ENCODE measurements at regions not wholly inside any gene's neighbourhood (a gene's known extent, or its start where the extent isn't known, plus 50 kb on each side); places are given as distances from the start of the nearest gene placed in this dataset.
A peak's percentile ranks its signal among the peaks of the same experiment; 100 is the strongest.
"Not testable (repeated sequence)": the region's sequence is repeated elsewhere in the genome, so short reads cannot be mapped to it uniquely, and the experiment has no call there.

DNA sequence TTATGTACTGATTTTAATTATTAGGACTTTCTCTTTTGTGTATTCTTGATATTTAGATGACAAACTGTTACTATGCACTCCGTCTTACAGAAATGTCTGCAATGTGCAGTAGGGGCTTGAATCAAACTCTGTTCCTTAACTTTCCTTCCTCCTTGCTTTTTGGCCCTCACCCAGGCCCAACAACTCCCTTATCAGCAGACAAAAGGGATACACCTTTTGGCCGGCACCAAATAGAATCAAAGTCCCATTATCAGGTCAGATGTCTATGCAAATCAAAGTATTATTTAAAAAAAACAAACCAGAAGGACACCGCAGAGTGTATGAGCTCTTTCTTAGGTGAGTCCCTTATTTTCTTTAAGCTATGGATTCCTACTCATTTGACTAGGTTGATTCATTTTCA, 116.3 kb upstream of the SERPINE2 start:
- H3K36me3 ChIP-seq (ENCODE audit: control insufficient read depth in 3 of 3, insufficient read depth in 2 of 3, low read depth in 1 of 3, low read length in 3 of 3): no peaks in the 10 kb centered on the region
- peaks cover 0 to 4% of the 10 kb centered on the region in 2 donors for H3K9me3 ChIP-seq (ENCODE audit: control insufficient read depth in 2 of 2, insufficient read depth in 1 of 2, low read depth in 1 of 2, low read length in 1 of 2)
- FAIRE-seq (no peak), DNase-seq (peak in 1 of 2 donors; percentile 74)
- peaks cover 0 to 5% (median 3%) of the 10 kb centered on the region in 3 donors for H3K4me1 ChIP-seq (ENCODE audit: control insufficient read depth in 3 of 3, insufficient read depth in 2 of 3, low read depth in 1 of 3, low read length in 2 of 3)
- H3K27me3 ChIP-seq (ENCODE audit: control insufficient read depth in 3 of 3, insufficient read depth in 3 of 3, low read length in 3 of 3): no peaks in the 10 kb centered on the region
- H3K4me3 ChIP-seq (ENCODE audit: low read depth in 1 of 3, low read length in 3 of 3): no peak overlapping the region
- H3K27ac ChIP-seq (ENCODE audit: low read depth in 1 of 3, low read length in 2 of 3): no peak overlapping the region
- WGBS, 3 donors: 13 to 68% (median 31%) methylated on average over 3 of the region's 3 CpGs

DNA sequence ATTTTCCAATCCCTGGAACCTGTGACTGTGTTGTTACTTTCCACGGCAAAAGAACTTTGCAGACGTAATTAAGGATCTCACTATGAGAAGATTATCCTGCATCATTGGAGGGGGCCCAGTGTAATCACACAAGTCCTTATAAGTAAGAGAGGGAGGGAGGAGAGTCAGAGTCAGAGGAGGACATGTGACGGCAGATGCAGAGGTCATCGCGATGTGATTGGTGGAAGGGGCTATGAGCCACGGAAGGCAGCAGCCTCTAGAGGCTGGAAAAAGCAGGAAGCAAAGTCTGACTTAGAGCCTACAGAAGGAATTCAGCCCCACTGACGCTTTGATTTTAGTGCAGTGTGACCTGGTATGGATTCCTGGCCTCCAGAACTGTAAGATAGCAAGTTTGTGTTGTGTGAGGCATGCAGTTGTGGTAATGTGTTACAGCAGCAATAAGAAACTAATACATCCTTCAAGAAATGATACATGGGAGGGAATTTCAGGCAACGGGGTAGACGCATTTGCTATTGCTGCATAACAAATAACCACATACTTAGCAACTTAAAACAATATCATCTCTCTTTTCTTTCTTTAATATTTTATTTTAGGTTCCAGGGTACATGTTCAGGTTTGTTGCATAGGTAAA, 112.7 kb upstream of the SERPINE2 start:
- no peak for FAIRE-seq

DNA sequence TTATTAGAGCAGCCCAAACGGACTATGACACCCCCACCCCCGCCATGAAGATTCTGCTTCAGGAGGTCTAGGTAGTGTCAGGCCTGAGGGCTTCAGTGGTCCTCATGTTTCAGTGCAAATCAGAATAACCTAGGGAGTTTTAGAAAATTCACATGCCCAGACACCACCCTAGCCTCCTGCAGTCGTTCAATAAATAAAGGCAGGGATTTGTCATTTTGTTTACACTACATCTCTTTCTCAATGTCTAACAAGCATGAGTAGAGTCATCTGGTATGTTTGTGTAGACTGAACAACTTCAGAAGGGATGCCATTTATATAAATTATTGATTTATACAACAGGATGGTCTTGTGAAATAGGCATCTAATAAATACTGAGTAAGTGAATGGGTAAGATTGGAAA, 112.1 kb upstream of the SERPINE2 start:
- FAIRE-seq (no peak), DNase-seq (no peak)
- 65 to 76% (median 67%) methylated on average over 3 of the region's 3 CpGs for WGBS, 3 donors
- Histone ChIP-seq H3K4me3 (ENCODE audit: low read depth in 1 of 3, low read length in 3 of 3) (no peak overlapping the region), H3K4me1 (ENCODE audit: control insufficient read depth in 3 of 3, insufficient read depth in 2 of 3, low read depth in 1 of 3, low read length in 2 of 3) (peaks cover 5 to 12% (median 6%) of the 10 kb centered on the region in 3 donors), H3K27me3 (ENCODE audit: control insufficient read depth in 3 of 3, insufficient read depth in 3 of 3, low read length in 3 of 3) (no peaks in the 10 kb centered on the region), H3K27ac (ENCODE audit: low read depth in 1 of 3, low read length in 2 of 3) (no peak overlapping the region), H3K36me3 (ENCODE audit: control insufficient read depth in 3 of 3, insufficient read depth in 2 of 3, low read depth in 1 of 3, low read length in 3 of 3) (no peaks in the 10 kb centered on the region), H3K9me3 (ENCODE audit: control insufficient read depth in 2 of 2, insufficient read depth in 1 of 2, low read depth in 1 of 2, low read length in 1 of 2) (no peaks in the 10 kb centered on the region)

More for the DNA sequence above, 112.7 kb upstream of the SERPINE2 start:
- H3K36me3 ChIP-seq (ENCODE audit: control insufficient read depth in 3 of 3, insufficient read depth in 2 of 3, low read depth in 1 of 3, low read length in 3 of 3): no peaks in the 10 kb centered on the region
- H3K4me1 ChIP-seq (ENCODE audit: control insufficient read depth in 3 of 3, insufficient read depth in 2 of 3, low read depth in 1 of 3, low read length in 2 of 3): peaks cover 3 to 7% (median 3%) of the 10 kb centered on the region in 3 donors
- H3K9me3 ChIP-seq (ENCODE audit: control insufficient read depth in 2 of 2, insufficient read depth in 1 of 2, low read depth in 1 of 2, low read length in 1 of 2): no peaks in the 10 kb centered on the region
- H3K27me3 ChIP-seq (ENCODE audit: control insufficient read depth in 3 of 3, insufficient read depth in 3 of 3, low read length in 3 of 3): no peaks in the 10 kb centered on the region
- DNase-seq: no peak
- WGBS, 3 donors: 88 to 91% (median 88%) methylated on average over 9 of the region's 9 CpGs
- no peak overlapping the region for H3K27ac ChIP-seq (ENCODE audit: low read depth in 1 of 3, low read length in 2 of 3)
- no peak overlapping the region for H3K4me3 ChIP-seq (ENCODE audit: low read depth in 1 of 3, low read length in 3 of 3)

GRCh38 chr2:224148058-224148457, 109.0 kb upstream of the SERPINE2 start:
- H3K27ac ChIP-seq (ENCODE audit: low read depth in 1 of 3, low read length in 2 of 3): peak overlapping the region in 1 of 3 donors; percentile 58
- H3K36me3 ChIP-seq (ENCODE audit: control insufficient read depth in 3 of 3, insufficient read depth in 2 of 3, low read depth in 1 of 3, low read length in 3 of 3); H3K9me3 ChIP-seq (ENCODE audit: control insufficient read depth in 2 of 2, insufficient read depth in 1 of 2, low read depth in 1 of 2, low read length in 1 of 2); FAIRE-seq; H3K27me3 ChIP-seq (ENCODE audit: control insufficient read depth in 3 of 3, insufficient read depth in 3 of 3, low read length in 3 of 3); DNase-seq; H3K4me3 ChIP-seq (ENCODE audit: low read depth in 1 of 3, low read length in 3 of 3): not testable (repeated sequence)
- 85 to 95% (median 94%) methylated on average over 5 of the region's 5 CpGs for WGBS, 3 donors
- peaks cover 3 to 20% (median 6%) of the 10 kb centered on the region in 3 donors for H3K4me1 ChIP-seq (ENCODE audit: control insufficient read depth in 3 of 3, insufficient read depth in 2 of 3, low read depth in 1 of 3, low read length in 2 of 3)

GRCh38 chr2:224147174-224147573, 108.1 kb upstream of the SERPINE2 start:
- FAIRE-seq: peak; percentile 33
- H3K9me3 ChIP-seq (ENCODE audit: control insufficient read depth in 2 of 2, insufficient read depth in 1 of 2, low read depth in 1 of 2, low read length in 1 of 2): no peaks in the 10 kb centered on the region
- H3K27me3 ChIP-seq (ENCODE audit: control insufficient read depth in 3 of 3, insufficient read depth in 3 of 3, low read length in 3 of 3): no peaks in the 10 kb centered on the region
- H3K4me3 ChIP-seq (ENCODE audit: low read depth in 1 of 3, low read length in 3 of 3): no peak overlapping the region
- peak overlapping the region; percentile 68 to 91 (median 86) for H3K27ac ChIP-seq (ENCODE audit: low read depth in 1 of 3, low read length in 2 of 3)
- peak; percentile 78 to 92 for DNase-seq
- no peaks in the 10 kb centered on the region for H3K36me3 ChIP-seq (ENCODE audit: control insufficient read depth in 3 of 3, insufficient read depth in 2 of 3, low read depth in 1 of 3, low read length in 3 of 3)
- H3K4me1 ChIP-seq (ENCODE audit: control insufficient read depth in 3 of 3, insufficient read depth in 2 of 3, low read depth in 1 of 3, low read length in 2 of 3): peaks cover 3 to 20% (median 6%) of the 10 kb centered on the region in 3 donors
- WGBS, 3 donors: 53 to 79% (median 63%) methylated on average over 4 of the region's 4 CpGs

DNA sequence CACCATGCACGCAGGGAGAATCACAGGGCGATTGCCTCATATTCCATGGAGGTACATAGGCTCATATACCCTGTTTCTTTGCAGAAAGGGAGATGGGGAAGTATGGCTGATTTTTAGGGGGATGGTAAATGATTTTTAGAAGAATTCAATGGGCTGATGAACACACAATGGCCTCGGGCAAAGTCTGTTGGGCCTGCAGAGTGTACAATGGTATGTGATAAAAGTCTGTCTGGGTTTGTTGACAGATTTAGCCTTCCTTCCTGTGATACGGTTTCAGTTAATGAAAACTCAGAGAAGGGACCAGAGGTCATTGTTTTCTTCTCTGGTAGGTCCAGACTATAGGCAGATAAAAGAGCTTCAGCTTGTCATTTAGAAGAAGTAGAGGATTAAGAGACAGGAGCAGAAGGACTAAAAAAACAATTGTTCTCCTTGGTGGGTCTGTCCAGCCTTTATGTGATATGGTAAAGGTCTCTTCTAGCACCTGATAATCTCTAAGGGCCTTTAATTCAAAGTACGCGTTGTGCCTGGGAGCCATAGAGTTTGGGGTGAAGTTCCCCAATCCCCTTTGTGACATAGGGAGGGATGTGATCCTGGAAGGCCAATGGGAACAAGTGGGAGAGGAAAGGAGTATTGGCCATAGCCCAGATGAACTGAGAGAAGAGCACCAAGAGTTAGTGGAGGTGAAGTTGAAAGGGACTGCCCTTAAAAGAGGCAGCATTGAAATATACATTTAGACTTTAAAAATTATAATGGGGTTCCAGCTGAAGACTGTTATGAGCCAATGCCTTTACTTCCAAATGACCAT, 107.5 kb upstream of the SERPINE2 start:
- H3K27me3 ChIP-seq (ENCODE audit: control insufficient read depth in 3 of 3, insufficient read depth in 3 of 3, low read length in 3 of 3): no peaks in the 10 kb centered on the region
- FAIRE-seq (no peak), DNase-seq (peak; percentile 71 to 89)
- 41 to 71% (median 57%) methylated on average over 6 of the region's 6 CpGs for WGBS, 3 donors
- H3K9me3 ChIP-seq (ENCODE audit: control insufficient read depth in 2 of 2, insufficient read depth in 1 of 2, low read depth in 1 of 2, low read length in 1 of 2): no peaks in the 10 kb centered on the region
- H3K36me3 ChIP-seq (ENCODE audit: control insufficient read depth in 3 of 3, insufficient read depth in 2 of 3, low read depth in 1 of 3, low read length in 3 of 3): no peaks in the 10 kb centered on the region
- peak overlapping the region; percentile 68 to 91 (median 86) for H3K27ac ChIP-seq (ENCODE audit: low read depth in 1 of 3, low read length in 2 of 3)
- no peak overlapping the region for H3K4me3 ChIP-seq (ENCODE audit: low read depth in 1 of 3, low read length in 3 of 3)
- H3K4me1 ChIP-seq (ENCODE audit: control insufficient read depth in 3 of 3, insufficient read depth in 2 of 3, low read depth in 1 of 3, low read length in 2 of 3): peaks cover 3 to 20% (median 9%) of the 10 kb centered on the region in 3 donors

DNA sequence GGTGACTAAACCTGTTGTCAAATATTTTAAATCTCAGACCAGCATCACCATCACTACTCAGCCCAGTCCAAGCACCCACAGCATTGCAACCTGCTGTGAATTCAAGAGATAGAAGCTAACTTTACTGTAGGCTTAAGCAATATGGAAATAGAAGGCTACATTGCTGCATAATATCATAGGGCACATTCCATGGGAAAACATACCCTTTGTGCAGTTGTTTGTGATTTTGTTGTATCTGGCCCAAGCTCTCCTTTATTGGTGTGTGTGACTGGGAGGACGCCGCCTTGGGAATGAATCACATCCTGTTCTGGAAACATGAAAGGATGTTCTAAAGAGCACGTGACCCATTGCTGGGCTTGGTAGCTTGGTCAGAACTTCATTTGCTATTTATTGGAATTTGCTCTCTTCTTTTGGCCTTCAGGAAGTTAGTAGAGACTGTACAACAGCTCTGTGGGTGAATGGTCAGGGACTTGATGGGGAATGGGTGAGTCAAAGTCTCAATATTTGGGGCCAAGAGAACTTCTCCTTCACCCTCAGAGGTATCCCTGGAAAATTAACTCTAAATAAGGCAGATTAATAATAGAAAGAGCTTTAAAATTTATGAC, 106.8 kb upstream of the SERPINE2 start:
- DNase-seq (peak; percentile 76 to 91), FAIRE-seq (no peak)
- Histone ChIP-seq H3K4me1 (ENCODE audit: control insufficient read depth in 3 of 3, insufficient read depth in 2 of 3, low read depth in 1 of 3, low read length in 2 of 3) (peaks cover 3 to 20% (median 9%) of the 10 kb centered on the region in 3 donors), H3K4me3 (ENCODE audit: low read depth in 1 of 3, low read length in 3 of 3) (no peak overlapping the region), H3K27ac (ENCODE audit: low read depth in 1 of 3, low read length in 2 of 3) (peak overlapping the region; percentile 68 to 91 (median 86)), H3K36me3 (ENCODE audit: control insufficient read depth in 3 of 3, insufficient read depth in 2 of 3, low read depth in 1 of 3, low read length in 3 of 3) (no peaks in the 10 kb centered on the region), H3K9me3 (ENCODE audit: control insufficient read depth in 2 of 2, insufficient read depth in 1 of 2, low read depth in 1 of 2, low read length in 1 of 2) (no peaks in the 10 kb centered on the region), H3K27me3 (ENCODE audit: control insufficient read depth in 3 of 3, insufficient read depth in 3 of 3, low read length in 3 of 3) (no peaks in the 10 kb centered on the region)
- WGBS, 3 donors: 19 to 47% (median 42%) methylated on average over 3 of the region's 3 CpGs

DNA sequence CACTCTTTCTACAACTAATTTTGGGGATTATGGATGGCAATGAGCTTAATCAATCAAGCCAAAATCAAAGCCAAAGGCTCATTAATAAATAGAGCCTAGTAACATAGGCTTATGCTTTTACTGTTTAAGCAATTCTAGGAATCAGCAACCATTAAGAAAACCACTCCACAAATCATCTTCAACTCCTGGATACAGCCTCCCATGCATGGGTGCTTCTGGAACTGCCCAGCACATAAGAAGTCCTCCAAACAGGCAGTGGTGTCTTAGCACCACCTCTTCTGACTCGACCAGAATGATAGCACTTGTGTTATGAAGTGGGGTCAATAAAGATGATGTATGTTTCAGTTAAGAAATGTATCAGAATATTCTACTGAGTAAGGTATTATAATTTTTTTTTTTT, 104.4 kb upstream of the SERPINE2 start:
- H3K4me1 ChIP-seq (ENCODE audit: control insufficient read depth in 3 of 3, insufficient read depth in 2 of 3, low read depth in 1 of 3, low read length in 2 of 3): peaks cover 3 to 20% (median 9%) of the 10 kb centered on the region in 3 donors
- WGBS, 3 donors: 41 to 56% (median 54%) methylated on average over 1 of the region's 1 CpG
- FAIRE-seq: no peak
- H3K4me3 ChIP-seq (ENCODE audit: low read depth in 1 of 3, low read length in 3 of 3): no peak overlapping the region
- no peak overlapping the region for H3K27ac ChIP-seq (ENCODE audit: low read depth in 1 of 3, low read length in 2 of 3)
- no peak for DNase-seq
- H3K36me3 ChIP-seq (ENCODE audit: control insufficient read depth in 3 of 3, insufficient read depth in 2 of 3, low read depth in 1 of 3, low read length in 3 of 3): no peaks in the 10 kb centered on the region
- H3K27me3 ChIP-seq (ENCODE audit: control insufficient read depth in 3 of 3, insufficient read depth in 3 of 3, low read length in 3 of 3): no peaks in the 10 kb centered on the region
- H3K9me3 ChIP-seq (ENCODE audit: control insufficient read depth in 2 of 2, insufficient read depth in 1 of 2, low read depth in 1 of 2, low read length in 1 of 2): no peaks in the 10 kb centered on the region

Data from small intestine (tissue), 7 donors.